HepG2 (cell line): ENCODE measurements at regions not wholly inside any gene's neighbourhood (a gene's known extent, or its start where the extent isn't known, plus 50 kb on each side); places are given as distances from the start of the nearest gene placed in this dataset.

Source experiments
- CEBPZ ChIP-seq: IDR thresholded peaks from 2 replicates; pipeline ENCODE4 v1.6.1; 2012; ENCODE audit warnings: low read length, improper control_type of control experiment
- RFXANK ChIP-seq: IDR thresholded peaks from 2 replicates; pipeline ENCODE4 v1.6.1; 2016
- ZNF557 ChIP-seq: sonication (generic); formaldehyde crosslinking; IDR thresholded peaks from 2 replicates; pipeline ENCODE4 v1.4.0; 2020; ENCODE audit warnings: missing genetic modification reagents
- ZSCAN12 ChIP-seq: sonication (generic); formaldehyde crosslinking; IDR thresholded peaks from 2 replicates; pipeline ENCODE4 v1.9.0; 2021; ENCODE audit warnings: mild to moderate bottlenecking, missing genetic modification reagents

- TF ChIP-seq ZSCAN12 (CRISPR knock-in tag) (no peak), RFXANK (CRISPR knock-in tag) (no peak), ZNF557 (no peak), CEBPZ (no peak)
Observed at GRCh38 chr2:18439716-18440115, 120.7 kb downstream of the RDH14 start.
